ENCODE measurements at regions not wholly inside any gene's neighbourhood (a gene's known extent, or its start where the extent isn't known, plus 50 kb on each side); places are given as distances from the start of the nearest gene placed in this dataset.

- no peak for TF ChIP-seq CCAR2 (IDR thresholded peaks at IDR 0.05; ENCODE audit: low read depth, low read length)
- no peak for TF ChIP-seq HMGXB4 (CRISPR knock-in tag; IDR thresholded peaks at IDR 0.05)
- no peak for TF ChIP-seq CBFB (CRISPR knock-in tag; IDR thresholded peaks at IDR 0.05)
- no peak for TF ChIP-seq THRAP3 (IDR thresholded peaks at IDR 0.05; ENCODE audit: borderline replicate concordance)
- TF ChIP-seq CSDE1 (IDR thresholded peaks at IDR 0.05): no peak
- no peak for TF ChIP-seq C11orf30 (IDR thresholded peaks at IDR 0.05; ENCODE audit: low read depth)
- TF ChIP-seq NCOA2 (IDR thresholded peaks at IDR 0.05; ENCODE audit: partially characterized antibody in 2 of 2): no peak
- peak; percentile 64 for TF ChIP-seq EP300 (IDR thresholded peaks at IDR 0.05; ENCODE audit: low read length)
- TF ChIP-seq ZNF311 (CRISPR knock-in tag; IDR thresholded peaks at IDR 0.05): no peak
- TF ChIP-seq ZNF639 (CRISPR knock-in tag; conservative IDR thresholded peaks at IDR 0.05 in 1 of 2, IDR thresholded peaks at IDR 0.05 in 1 of 2): no peak
- TF ChIP-seq RBM14 (IDR thresholded peaks at IDR 0.05; ENCODE audit: borderline replicate concordance, insufficient read depth, low read depth, low read length): no peak
- TF ChIP-seq EZH2 (IDR thresholded peaks at IDR 0.05; ENCODE audit: borderline replicate concordance, low read depth, low read length): no peak
- peak; percentile 54; the same call in 1 of the 2 replicates for TF ChIP-seq PML (IDR thresholded peaks at IDR 0.05; ENCODE audit: low read length)
- TF ChIP-seq ZFP1 (CRISPR knock-in tag; IDR thresholded peaks at IDR 0.05): no peak
- no peak for TF ChIP-seq ZNF12 (CRISPR knock-in tag; IDR thresholded peaks at IDR 0.05)
- no peak for TF ChIP-seq IRF1 (CRISPR knock-in tag; IDR thresholded peaks at IDR 0.05; ENCODE audit: borderline replicate concordance)
- TF ChIP-seq KDM5B (IDR thresholded peaks at IDR 0.05; ENCODE audit: insufficient replicate concordance, low read depth, low read length): no peak
- TF ChIP-seq PURB (CRISPR knock-in tag; IDR thresholded peaks at IDR 0.05; ENCODE audit: low read depth): no peak
- TF ChIP-seq BMI1 (IDR thresholded peaks at IDR 0.05; ENCODE audit: low read length): no peak
- no peak for TF ChIP-seq ZNF507 (tag; conservative IDR thresholded peaks at IDR 0.05)
- no peak for TF ChIP-seq SMARCC2 (IDR thresholded peaks at IDR 0.05; ENCODE audit: low read depth)
- no peak for TF ChIP-seq CREB3 (tag; conservative IDR thresholded peaks at IDR 0.05; ENCODE audit: low read depth)
- no peak for TF ChIP-seq PTRF (tag; IDR thresholded peaks at IDR 0.05)
- TF ChIP-seq KDM2B (CRISPR knock-in tag; IDR thresholded peaks at IDR 0.05): no peak
- no peak; the same call in 1 of the 2 replicates for TF ChIP-seq SMARCE1 (IDR thresholded peaks at IDR 0.05)
- TF ChIP-seq HNRNPLL (IDR thresholded peaks at IDR 0.05; ENCODE audit: low read depth, low read length, poor library complexity, severe bottlenecking): no peak
- TF ChIP-seq RHOXF2B (CRISPR knock-in tag; conservative IDR thresholded peaks at IDR 0.05): no peak
Measured at GRCh38 chr4:183580370-183580769, 75.5 kb downstream of the ING2 start (continued).
